Activated CD4-positive, alpha-beta T cell treated with anti-CD3 and anti-CD28 coated beads, Interleukin-2, Interleukin-6, amounts not matched to agents 100 ng/mL and 50 ng/mL, durations not matched to agents 16 hours and 8 hours (primary cell): ENCODE measurements at regions not wholly inside any gene's neighbourhood (a gene's known extent, or its start where the extent isn't known, plus 50 kb on each side); places are given as distances from the start of the nearest gene placed in this dataset.
A peak's percentile ranks its signal among the peaks of the same experiment; 100 is the strongest.
"Not testable (repeated sequence)": the region's sequence is repeated elsewhere in the genome, so short reads cannot be mapped to it uniquely, and the experiment has no call there.

Experiments
- DNase-seq: peaks from one replicate; pipeline ENCODE4 v3.0.0-alpha.2; 2020

GRCh38 chr18:39208190-39208589 lies 1642.6 kb upstream of the CELF4 start:
- DNase-seq, result no peak

GRCh38 chr18:39206398-39207103 lies 1641.0 kb upstream of the CELF4 start:
- not testable (repeated sequence) for DNase-seq

GRCh38 chr18:39205565-39206195 lies 1640.1 kb upstream of the CELF4 start:
- peak; percentile 18 for DNase-seq

- no peak for DNase-seq
Observed at GRCh38 chr18:39200153-39200552, 1634.6 kb upstream of the CELF4 start.

- DNase-seq, result no peak
Observed at GRCh38 chr18:39199231-39199855, 1633.7 kb upstream of the CELF4 start.

- no peak for DNase-seq
Observed at GRCh38 chr18:39198376-39198775, 1632.8 kb upstream of the CELF4 start.

- no peak for DNase-seq
Observed at GRCh38 chr18:39191931-39192330, 1626.3 kb upstream of the CELF4 start.

- no peak for DNase-seq
Observed at GRCh38 chr18:39191058-39191457, 1625.5 kb upstream of the CELF4 start.

GRCh38 chr18:39190508-39190907 lies 1624.9 kb upstream of the CELF4 start:
- DNase-seq, result no peak

GRCh38 chr18:39188278-39188677 lies 1622.7 kb upstream of the CELF4 start:
- DNase-seq, result no peak

- DNase-seq, result no peak
Observed at GRCh38 chr18:39186008-39186407, 1620.4 kb upstream of the CELF4 start.

- no peak for DNase-seq
Observed at GRCh38 chr18:39184176-39184575, 1618.6 kb upstream of the CELF4 start.

GRCh38 chr18:39178166-39178565 lies 1612.6 kb upstream of the CELF4 start:
- DNase-seq, result no peak

GRCh38 chr18:39172695-39173421 lies 1607.3 kb upstream of the CELF4 start:
- DNase-seq, result no peak

- DNase-seq, result no peak
Observed at GRCh38 chr18:39168723-39169122, 1603.1 kb upstream of the CELF4 start.

- no peak for DNase-seq
Observed at GRCh38 chr18:39167990-39168389, 1602.4 kb upstream of the CELF4 start.

- no peak for DNase-seq
Observed at GRCh38 chr18:39166776-39167175, 1601.2 kb upstream of the CELF4 start.

- no peak for DNase-seq
Observed at GRCh38 chr18:39162013-39162827, 1596.6 kb upstream of the CELF4 start.

GRCh38 chr18:39149211-39149806 lies 1583.7 kb upstream of the CELF4 start:
- no peak for DNase-seq

- DNase-seq, result no peak
Observed at GRCh38 chr18:39134255-39134654, 1568.7 kb upstream of the CELF4 start.

GRCh38 chr18:39127538-39127937 lies 1561.9 kb upstream of the CELF4 start:
- not testable (repeated sequence) for DNase-seq

- no peak for DNase-seq
Observed at GRCh38 chr18:39113790-39114189, 1548.2 kb upstream of the CELF4 start.
